Heart right ventricle (tissue), 16 donors: ENCODE measurements at regions not wholly inside any gene's neighbourhood (a gene's known extent, or its start where the extent isn't known, plus 50 kb on each side); places are given as distances from the start of the nearest gene placed in this dataset.

Experiments
- ATAC-seq, 8 donors: fragments of 200-7000 bp; cut with Tn5 transposase; one replicate each; pipeline ENCODE4 v1.9.1; 2020; ENCODE audit warnings: mild to moderate bottlenecking in 8 of 8, moderate library complexity in 8 of 8, moderate number of reproducible peaks in 1 of 8
- DNase-seq, 2 donors: peaks; one replicate each; pipeline ENCODE4 v3.0.0-alpha.2; 2020
- H3K27ac ChIP-seq, 10 donors: fragments of 200-600 bp; sonication (generic) in 2 of 10; one replicate each; pipeline versions ENCODE4 v1.5.0 to v1.8.0; 2020 to 2022; ENCODE audit warnings: mild to moderate bottlenecking in 3 of 10
- H3K27me3 ChIP-seq, 7 donors: fragments of 200-600 bp; one replicate each; pipeline ENCODE4 v1.8.0; 2021 to 2022; ENCODE audit warnings: mild to moderate bottlenecking in 2 of 7
- H3K36me3 ChIP-seq, 9 donors: fragments of 200-600 bp; sonication (generic) in 1 of 9; one replicate each; pipeline versions ENCODE4 v1.5.0 to v1.8.0; 2020 to 2022; ENCODE audit warnings: mild to moderate bottlenecking in 2 of 9
- H3K4me1 ChIP-seq, 9 donors: fragments of 200-600 bp; sonication (generic) in 1 of 9; one replicate each; pipeline versions ENCODE4 v1.5.0 to v1.8.0; 2020 to 2022; ENCODE audit warnings: mild to moderate bottlenecking in 4 of 9
- H3K4me3 ChIP-seq, 10 donors: fragments of 200-600 bp; sonication (generic) in 2 of 10; one replicate each; pipeline versions ENCODE4 v1.5.0 to v1.8.0; 2020 to 2022; ENCODE audit warnings: mild to moderate bottlenecking in 7 of 10, moderate library complexity in 2 of 10
- H3K9me3 ChIP-seq, 11 donors: fragments of 200-600 bp in 10 of 11; sonication (generic) in 2 of 11; one replicate each; pipeline versions ENCODE4 v1.5.0 to v1.8.0; 2013 to 2022; ENCODE audit warnings: mild to moderate bottlenecking in 2 of 11, control low read depth in 1 of 11, moderate library complexity in 1 of 11
- WGBS, 2 donors: extraction: QIAGEN DNeasy Blood & Tissue Kit; methylation state at CpG; one replicate each; pipeline ENCODE4 v1.1.7; 2013; ENCODE audit warnings: inconsistent platforms in 1 of 2; 5-methylcytosine and 5-hydroxymethylcytosine counted together
- intact Hi-C, 10 donors: fragments of 100-400 bp; cut with DNase I; formaldehyde crosslinking; loops; one replicate each; pipeline versions ENCODE4 v1.11.1 to v1.14.2; 2022
- TF ChIP-seq, protein P1 (sequence below), 9 donors: fragments of 200-600 bp; sonication (generic) in 2 of 9; IDR thresholded peaks; one replicate each; pipeline versions ENCODE4 v1.5.0 to v1.8.0; 2021 to 2022; ENCODE audit warnings: antibody characterized with exemption in 9 of 9, mild to moderate bottlenecking in 5 of 9, moderate library complexity in 1 of 9
- donor health status: Arrhythmogenic right ventricular cardiomyopathy.
- donor health status: ischemic (EF 13 %, LVEDD 7.1; RV severe dilation, severe dysfunction).
- donor health status: healthy with polysubstance abuse.
- donor health status: DM: no; HTN: yes; CAD: no.
- donor health status: DM: no; HTN: no; CAD: no.
- donor health status: ischemic (EF 25% LVEDD 6.9; RV normal size, moderate dysfunction).
- donor health status: ischemic (EF 25% LVEDD 5.7; RV mildly dilated, moderate dysfunction).
- donor health status: healthy.
- donor health status: DM: yes; HTN: yes; CAD: no.
- donor health status: Ischemic cardiomyopathy.
- donor health status: ischemic (EF 35%, LVEDD 5.7; RV mildly dilated, moderate dysfunction).
- donor health status: nonischemic (EF 11% LVEDD 7.7; RV severe dilation, severe dysfunction).
- donor health status: DM: yes; HTN: yes; CAD: no.
- donor health status: PGD.
- donor health status: ischemic (EF 29% LVEDD 5.4; RV normal size, mild dysfunction).
- donor health status: nonischemic (EF 23%, LVEDD 6.1; RV moderate dilation, normal function).

DNA sequence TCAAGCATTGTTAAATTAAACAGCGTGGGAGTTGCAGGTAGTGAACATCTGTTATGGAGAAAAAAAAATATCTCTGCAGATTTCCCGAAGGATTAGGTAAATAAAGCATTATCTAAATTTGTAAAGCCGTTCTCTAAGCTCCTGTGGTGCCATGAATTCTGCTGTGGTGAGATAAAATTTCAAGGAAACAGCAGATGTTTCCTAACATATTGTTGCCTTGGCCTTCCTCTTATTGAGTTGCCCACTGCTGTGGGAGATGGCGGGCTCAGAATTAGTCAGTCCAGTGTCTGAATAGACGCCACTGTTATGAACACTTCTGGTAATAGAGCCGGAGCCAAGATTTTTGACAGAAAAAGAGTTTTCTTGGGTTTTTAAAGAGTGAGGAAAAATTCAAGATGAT lies 82.6 kb upstream of the ELMO1 start:
- 47 to 53% methylated on average over 6 of the region's 6 CpGs for WGBS, 2 donors
- Histone ChIP-seq H3K9me3 (no peaks in the 10 kb centered on the region), H3K36me3 (no peaks in the 10 kb centered on the region), H3K4me1 (peaks cover 0 to 4% (median 0%) of the 10 kb centered on the region in 9 donors), H3K27ac (peak overlapping the region in 3 of 10 donors; percentile 1 to 46 (median 43)), H3K27me3 (no peaks in the 10 kb centered on the region), H3K4me3 (no peak overlapping the region)
- DNase-seq (no peak), ATAC-seq (peak in 7 of 8 donors; percentile 31 to 82 (median 57))
- intact Hi-C loops, result no loop called here
- TF ChIP-seq, protein P1, sequence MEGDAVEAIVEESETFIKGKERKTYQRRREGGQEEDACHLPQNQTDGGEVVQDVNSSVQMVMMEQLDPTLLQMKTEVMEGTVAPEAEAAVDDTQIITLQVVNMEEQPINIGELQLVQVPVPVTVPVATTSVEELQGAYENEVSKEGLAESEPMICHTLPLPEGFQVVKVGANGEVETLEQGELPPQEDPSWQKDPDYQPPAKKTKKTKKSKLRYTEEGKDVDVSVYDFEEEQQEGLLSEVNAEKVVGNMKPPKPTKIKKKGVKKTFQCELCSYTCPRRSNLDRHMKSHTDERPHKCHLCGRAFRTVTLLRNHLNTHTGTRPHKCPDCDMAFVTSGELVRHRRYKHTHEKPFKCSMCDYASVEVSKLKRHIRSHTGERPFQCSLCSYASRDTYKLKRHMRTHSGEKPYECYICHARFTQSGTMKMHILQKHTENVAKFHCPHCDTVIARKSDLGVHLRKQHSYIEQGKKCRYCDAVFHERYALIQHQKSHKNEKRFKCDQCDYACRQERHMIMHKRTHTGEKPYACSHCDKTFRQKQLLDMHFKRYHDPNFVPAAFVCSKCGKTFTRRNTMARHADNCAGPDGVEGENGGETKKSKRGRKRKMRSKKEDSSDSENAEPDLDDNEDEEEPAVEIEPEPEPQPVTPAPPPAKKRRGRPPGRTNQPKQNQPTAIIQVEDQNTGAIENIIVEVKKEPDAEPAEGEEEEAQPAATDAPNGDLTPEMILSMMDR (IDR thresholded peaks at IDR 0.05), result no peak

DNA sequence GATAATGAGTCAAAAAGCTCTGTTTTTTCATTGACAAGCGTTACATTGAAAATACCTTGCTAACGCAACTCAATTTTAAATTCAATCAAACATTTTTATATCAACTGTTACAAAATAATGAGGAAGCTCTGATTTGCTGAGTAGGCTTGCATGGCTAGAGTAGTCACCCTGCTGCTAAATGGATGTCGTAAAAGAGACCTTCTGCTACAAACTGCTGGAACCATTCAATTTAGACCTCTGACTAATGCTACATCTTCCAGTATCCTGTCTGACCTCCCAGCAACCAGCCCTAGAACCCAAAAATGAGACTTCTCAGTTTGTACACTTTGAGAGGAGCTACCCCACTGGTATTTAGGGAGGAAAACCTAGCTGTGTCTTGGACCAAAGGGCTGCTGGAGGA lies 84.0 kb upstream of the ELMO1 start:
- no peak for DNase-seq
- intact Hi-C loops, result no loop called here
- Histone ChIP-seq H3K36me3 (no peaks in the 10 kb centered on the region), H3K4me1 (peaks cover 0 to 4% (median 0%) of the 10 kb centered on the region in 9 donors), H3K27me3 (no peaks in the 10 kb centered on the region), H3K27ac (no peak overlapping the region), H3K9me3 (no peaks in the 10 kb centered on the region), H3K4me3 (no peak overlapping the region)
- 91 to 99% methylated on average over 3 of the region's 3 CpGs for WGBS, 2 donors
- TF ChIP-seq, protein P1 (IDR thresholded peaks at IDR 0.05), result no peak
- ATAC-seq, result no peak

DNA sequence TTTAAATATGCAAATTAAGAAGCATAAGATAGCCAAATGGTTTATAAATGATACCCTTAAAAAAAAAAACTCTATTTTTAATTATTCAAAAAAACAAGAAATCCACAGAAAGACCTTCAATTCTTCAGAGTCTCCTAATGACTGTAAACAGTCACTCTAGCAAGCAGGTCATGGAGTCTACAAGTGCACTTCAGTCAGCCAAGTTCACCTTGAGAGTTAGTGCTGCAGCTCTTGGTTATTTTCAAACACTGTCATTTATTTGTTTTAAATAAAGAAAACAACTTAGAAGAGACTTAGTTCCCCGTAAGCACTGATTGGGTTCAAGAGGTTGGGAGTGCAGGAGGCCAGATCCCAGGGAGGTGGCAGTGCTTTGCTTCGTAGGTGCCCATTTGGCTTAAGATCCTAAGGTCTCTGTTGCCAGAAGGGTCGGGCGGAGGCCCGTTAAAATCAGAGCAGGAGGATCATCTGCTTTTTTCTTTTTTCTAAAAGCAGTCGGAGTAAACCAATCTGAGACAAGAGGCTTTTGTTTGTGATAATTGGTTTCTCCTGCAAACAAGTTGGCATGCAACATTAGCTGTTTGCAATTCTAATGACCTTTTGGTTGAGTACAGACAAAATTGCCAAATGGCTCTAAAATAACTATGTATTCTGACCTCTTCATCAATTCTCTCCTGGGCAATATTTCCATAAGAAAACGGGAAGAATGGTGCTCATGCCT lies 86.4 kb upstream of the ELMO1 start:
- no peak overlapping the region for H3K27ac ChIP-seq
- intact Hi-C loops, result no loop called here
- H3K27me3 ChIP-seq, result no peaks in the 10 kb centered on the region

DNA sequence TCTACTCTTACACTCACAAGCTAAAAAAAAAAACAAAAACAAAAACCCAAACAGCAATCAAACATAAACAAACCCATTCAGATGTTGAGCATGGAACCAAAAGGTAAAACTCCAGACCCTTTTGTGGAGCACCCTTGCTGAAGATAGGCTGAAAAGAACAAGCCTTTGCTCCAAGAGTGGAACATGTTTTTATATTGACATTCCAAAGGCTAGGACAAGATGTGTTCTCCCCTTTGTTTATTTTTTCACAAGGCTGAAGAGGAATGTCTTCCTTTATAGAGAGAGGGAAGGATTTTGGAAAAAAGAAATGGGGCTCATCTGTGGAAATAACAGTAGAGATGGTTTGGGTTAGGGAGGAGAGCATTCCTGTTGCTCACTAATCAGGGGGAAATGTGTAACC lies 87.2 kb upstream of the ELMO1 start:
- H3K4me1 ChIP-seq, result peaks cover 0 to 2% (median 0%) of the 10 kb centered on the region in 9 donors
- H3K36me3 ChIP-seq, result no peaks in the 10 kb centered on the region
- no peak for DNase-seq
- no peak overlapping the region for H3K4me3 ChIP-seq
- no peak for ATAC-seq
- TF ChIP-seq, protein P1 (IDR thresholded peaks at IDR 0.05), result no peak
- no peak overlapping the region for H3K27ac ChIP-seq
- H3K27me3 ChIP-seq, result no peaks in the 10 kb centered on the region
- intact Hi-C loops, result no loop called here
- no peaks in the 10 kb centered on the region for H3K9me3 ChIP-seq

More for the DNA sequence above, 86.4 kb upstream of the ELMO1 start:
- Histone ChIP-seq H3K36me3 (no peaks in the 10 kb centered on the region), H3K9me3 (no peaks in the 10 kb centered on the region), H3K4me1 (peaks cover 0 to 4% (median 0%) of the 10 kb centered on the region in 9 donors), H3K4me3 (no peak overlapping the region)
- DNase-seq (no peak), ATAC-seq (no peak)
- TF ChIP-seq, protein P1 (IDR thresholded peaks at IDR 0.05), result no peak
- 75 to 78% methylated on average over 7 of the region's 7 CpGs for WGBS, 2 donors
